GM21717 (cell line): ENCODE measurements at regions not wholly inside any gene's neighbourhood (a gene's known extent, or its start where the extent isn't known, plus 50 kb on each side); places are given as distances from the start of the nearest gene placed in this dataset.

ENCODE experiments used
- ATAC-seq: cut with Tn5 transposase; IDR thresholded peaks from one replicate; pipeline ENCODE4 v1.9.1; 2021; ENCODE audit warnings: mild to moderate bottlenecking, moderate library complexity; ENCODE audit not compliant: unreplicated experiment

- ATAC-seq, result no peak
Observed at GRCh38 chr4:152099981-152100378, 339.2 kb upstream of the GATB start.

DNA sequence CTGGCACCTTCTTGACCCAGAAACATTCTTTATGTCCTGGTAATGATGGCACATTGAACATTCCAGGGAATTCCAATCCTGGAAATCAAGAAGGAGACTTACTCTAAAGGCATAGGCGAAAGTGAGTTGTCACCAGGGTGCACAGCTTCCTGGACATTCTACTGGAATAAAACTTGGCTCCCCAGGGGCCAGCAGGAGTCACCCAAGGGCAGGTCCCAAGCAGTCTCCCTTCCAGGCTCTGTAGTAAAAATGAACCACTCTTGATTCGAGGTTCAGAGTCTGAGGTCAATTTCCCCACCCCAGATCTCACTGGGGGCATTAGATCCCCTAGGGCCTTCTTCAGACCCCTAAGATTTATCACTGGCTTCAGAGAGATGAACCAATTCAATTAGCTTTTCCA lies 338.7 kb upstream of the GATB start:
- ATAC-seq, result no peak

GRCh38 chr4:152099061-152099425 lies 338.2 kb upstream of the GATB start:
- ATAC-seq, result no peak

DNA sequence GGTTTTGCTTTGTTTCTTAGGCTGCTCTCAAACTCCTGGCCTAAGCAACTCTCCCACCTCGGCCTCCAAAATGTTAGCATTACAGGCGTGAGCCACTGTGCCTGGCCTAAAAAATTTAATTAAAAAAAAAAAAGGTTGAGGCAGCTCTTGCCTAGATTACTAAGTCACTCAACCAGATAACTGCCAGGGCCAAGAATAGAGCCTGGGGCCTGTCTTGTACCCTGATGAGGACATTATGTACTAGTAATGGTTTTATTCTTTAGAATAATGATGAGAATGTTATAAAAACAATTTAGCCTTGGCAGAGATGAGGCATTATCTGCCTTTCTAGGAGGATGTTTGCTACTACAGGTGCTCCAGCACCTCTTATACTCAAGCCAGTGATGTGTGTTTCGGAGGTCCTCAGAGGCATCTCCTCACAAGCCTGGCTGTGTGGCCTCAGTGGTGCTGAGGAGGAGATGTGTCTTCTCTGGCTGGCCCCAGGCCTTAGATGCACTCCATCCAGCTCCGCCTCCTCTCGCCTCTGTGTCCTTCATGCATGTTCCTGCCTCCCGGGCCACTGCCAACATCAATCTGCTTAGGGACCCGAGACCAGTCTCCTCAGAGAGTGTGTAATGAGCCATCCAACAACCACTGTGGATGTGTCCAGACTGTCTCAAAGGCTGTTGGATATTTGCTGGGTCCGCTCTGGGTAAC lies 337.7 kb upstream of the GATB start:
- ATAC-seq, result no peak

- ATAC-seq, result no peak
Observed at GRCh38 chr4:152097371-152097770, 336.6 kb upstream of the GATB start.

DNA sequence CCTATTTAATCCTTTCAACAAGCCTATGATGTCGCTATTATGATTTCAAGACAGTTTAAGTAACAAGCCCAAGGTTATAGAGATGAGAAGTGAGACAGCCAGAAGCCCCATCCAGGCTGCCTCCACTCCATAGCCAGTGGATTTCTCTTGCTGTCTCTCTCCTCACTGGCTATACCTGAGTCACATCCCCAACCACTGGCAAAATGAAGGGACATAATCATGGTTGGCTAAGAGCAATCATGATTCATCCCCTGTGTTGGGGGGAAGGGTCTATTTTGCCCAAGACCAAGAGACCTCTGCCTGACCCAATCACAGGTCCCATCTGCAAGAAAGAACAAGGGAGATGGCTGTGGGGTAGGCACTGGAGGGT lies 334.9 kb upstream of the GATB start:
- ATAC-seq, result no peak

DNA sequence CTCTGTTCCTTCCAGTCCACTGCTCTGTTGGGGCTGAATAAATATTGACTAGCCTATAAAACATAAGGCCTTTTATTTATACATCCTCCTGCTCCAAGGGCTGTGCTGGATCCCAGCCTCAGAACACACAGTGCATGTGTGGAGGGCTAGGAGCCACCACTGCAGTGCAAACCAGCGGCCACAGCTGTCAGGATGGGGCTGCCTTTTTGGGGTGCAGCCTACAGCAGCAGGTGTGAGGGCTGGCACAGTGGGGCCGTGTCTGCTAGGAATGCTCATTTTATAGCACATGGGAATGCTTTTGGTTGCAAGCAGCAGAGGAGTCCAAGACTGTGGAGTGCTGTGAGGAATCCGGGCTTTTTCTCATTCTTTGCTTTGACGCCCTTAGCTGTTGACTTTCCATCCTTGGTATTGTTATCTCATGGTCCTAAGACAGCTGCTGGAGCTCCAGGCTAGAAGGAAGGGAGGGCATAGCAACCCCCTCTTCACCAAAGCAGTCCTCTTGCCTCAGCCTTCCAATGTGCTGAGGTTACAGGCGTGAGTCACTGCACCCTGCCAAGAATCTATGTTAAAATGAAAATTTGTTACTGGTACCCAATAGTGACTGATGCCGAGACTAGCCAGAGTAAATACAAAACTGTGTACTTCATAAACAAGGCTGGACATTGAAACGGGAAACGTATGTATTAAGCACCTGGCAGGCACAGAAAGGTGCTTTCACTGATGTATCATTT lies 334.3 kb upstream of the GATB start:
- no peak for ATAC-seq

DNA sequence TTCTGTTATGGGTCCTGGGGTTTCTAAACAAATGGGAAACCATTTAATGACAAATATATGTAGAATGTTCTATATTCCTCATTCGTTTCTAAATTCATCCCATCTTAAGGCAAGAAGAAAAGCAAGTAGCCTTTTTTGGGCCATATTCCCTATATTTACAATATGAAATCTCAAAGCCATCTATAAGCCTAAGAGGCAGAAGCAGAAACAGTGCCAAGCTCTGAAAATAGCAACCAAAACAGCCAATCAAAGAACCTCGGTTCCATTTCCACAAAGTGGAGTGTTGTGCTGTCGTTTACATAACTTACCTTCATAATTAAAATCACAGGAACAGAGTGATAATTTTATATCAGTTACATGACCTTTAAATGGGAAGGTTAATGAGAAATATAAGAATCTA lies 330.6 kb upstream of the GATB start:
- no peak for ATAC-seq

GRCh38 chr4:152090543-152090942 lies 329.7 kb upstream of the GATB start:
- ATAC-seq, result no peak

DNA sequence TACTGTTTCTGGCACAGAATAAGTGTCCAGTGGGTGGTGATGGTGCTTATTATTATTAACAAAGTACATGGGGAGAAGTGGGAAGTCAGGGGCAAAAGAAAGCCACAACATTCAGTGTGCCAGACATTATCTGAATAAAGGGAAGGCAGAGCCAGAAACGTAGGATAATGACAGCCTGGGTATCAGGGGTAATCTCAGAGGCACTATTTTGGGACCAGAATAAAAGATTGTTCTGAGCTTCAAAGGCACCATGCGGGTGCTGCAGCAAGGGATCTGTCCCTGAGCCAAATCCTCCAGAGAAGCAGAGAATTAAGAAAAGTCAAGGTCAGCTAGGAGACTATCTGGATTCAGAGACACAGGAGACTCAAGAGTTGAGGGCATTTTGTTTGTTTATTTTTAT lies 328.8 kb upstream of the GATB start:
- no peak for ATAC-seq

GRCh38 chr4:152087335-152087734 lies 326.5 kb upstream of the GATB start:
- ATAC-seq, result no peak

DNA sequence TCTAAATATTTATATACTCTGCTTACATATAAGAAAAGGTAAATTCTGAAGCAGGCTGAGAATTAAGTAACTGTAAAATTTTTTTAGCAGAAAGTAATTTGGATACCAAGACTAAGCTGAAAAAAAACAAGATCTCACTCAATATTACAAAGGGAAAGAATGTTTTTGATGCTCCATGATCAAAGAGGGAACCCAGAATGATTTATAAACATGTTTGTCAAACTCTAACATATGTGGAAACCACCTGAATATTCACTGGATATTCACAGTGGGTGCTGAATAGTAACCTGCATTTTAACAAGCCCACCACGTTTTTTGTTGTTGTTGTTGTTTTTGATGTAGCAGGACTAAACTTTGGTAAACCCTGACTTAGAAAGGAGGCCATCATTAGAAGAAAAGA lies 324.9 kb upstream of the GATB start:
- ATAC-seq, result no peak

- no peak for ATAC-seq
Observed at GRCh38 chr4:152083338-152083737, 322.5 kb upstream of the GATB start.

GRCh38 chr4:152081024-152081423 lies 320.2 kb upstream of the GATB start:
- ATAC-seq, result peak; percentile 77

GRCh38 chr4:152079543-152080293 lies 318.9 kb upstream of the GATB start:
- no peak for ATAC-seq

- no peak for ATAC-seq
Observed at GRCh38 chr4:152079079-152079478, 318.3 kb upstream of the GATB start.

DNA sequence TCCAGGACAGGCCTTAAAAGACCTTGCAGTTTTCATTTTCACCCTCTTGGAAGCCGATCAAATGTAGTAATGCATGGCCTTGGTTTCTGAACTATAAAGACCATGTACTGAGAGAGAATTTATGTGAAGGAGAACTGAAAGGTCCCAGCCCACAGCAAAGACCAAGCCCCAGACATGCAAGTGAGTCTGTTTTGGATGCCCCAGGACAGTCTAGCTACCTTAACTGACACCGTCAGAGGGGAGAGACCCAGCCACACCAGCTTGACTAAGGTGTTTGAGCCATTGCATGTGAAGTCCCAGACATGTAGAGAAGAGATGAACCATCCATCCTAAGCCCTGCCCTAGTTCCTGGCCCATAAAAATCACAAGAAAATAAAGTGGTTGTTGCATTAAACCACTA lies 316.8 kb upstream of the GATB start:
- ATAC-seq, result no peak

- ATAC-seq, result no peak
Observed at GRCh38 chr4:152075253-152075928, 314.6 kb upstream of the GATB start.

- no peak for ATAC-seq
Observed at GRCh38 chr4:152074573-152074972, 313.8 kb upstream of the GATB start.

GRCh38 chr4:152074088-152074437 lies 313.3 kb upstream of the GATB start:
- ATAC-seq, result no peak

DNA sequence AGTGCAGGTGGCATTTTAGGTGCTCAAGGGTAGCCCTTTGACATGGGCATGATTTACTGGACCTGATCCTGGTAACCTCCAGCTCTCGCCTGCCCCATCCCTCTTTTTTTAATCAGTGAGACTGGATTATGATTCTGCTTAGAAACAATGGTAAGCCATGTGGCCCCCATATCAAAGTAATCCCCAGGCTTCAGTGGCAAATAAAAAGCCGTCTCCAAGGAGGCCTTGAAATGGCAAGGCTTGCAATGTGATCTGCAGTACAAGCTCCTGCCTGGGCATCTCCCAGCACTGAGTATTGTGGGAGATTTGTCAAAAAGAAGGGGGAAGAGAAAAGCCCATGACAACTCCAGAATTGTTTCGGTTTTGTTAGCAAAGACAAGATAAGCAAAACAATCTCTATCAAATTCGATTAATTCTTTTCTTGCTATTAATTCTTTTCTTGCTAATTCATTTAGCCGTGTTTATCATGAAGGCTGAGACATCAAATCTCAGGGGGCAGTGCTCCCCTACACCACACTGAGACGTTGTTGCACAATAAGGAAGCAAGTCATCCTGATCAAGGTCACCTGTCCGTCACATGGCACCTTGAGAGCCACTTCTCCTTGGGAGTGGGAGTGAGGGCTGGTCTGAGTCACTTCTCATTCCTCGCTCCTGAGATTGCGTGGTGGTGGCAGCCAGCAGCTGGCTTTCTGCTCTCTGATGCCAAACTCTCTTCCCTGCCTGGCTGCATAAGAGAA lies 312.7 kb upstream of the GATB start:
- no peak for ATAC-seq
